Right cardiac atrium (tissue), 5 donors: ENCODE measurements at regions not wholly inside any gene's neighbourhood (a gene's known extent, or its start where the extent isn't known, plus 50 kb on each side); places are given as distances from the start of the nearest gene placed in this dataset.

Source experiments
- ATAC-seq, 2 donors: fragments of 200-7000 bp; cut with Tn5 transposase; one replicate each; pipeline versions ENCODE4 v1.8.0 to v1.9.1; 2020; ENCODE audit warnings: moderate library complexity in 2 of 2, mild to moderate bottlenecking in 1 of 2
- DNase-seq, 3 donors: peaks; one replicate each; pipeline ENCODE4 v3.0.0-alpha.2; 2020
- H3K27ac ChIP-seq: one replicate; pipeline ENCODE4 v1.5.1; 2013; ENCODE audit warnings: mild to moderate bottlenecking, low read length, control low read depth, moderate library complexity
- H3K27me3 ChIP-seq: one replicate; pipeline ENCODE4 v1.6.1; 2013; ENCODE audit not compliant: control insufficient read depth, insufficient read depth
- H3K4me1 ChIP-seq: one replicate; pipeline ENCODE4 v1.6.1; 2013; ENCODE audit warnings: low read length; ENCODE audit not compliant: control insufficient read depth, insufficient read depth
- H3K4me3 ChIP-seq: one replicate; pipeline ENCODE4 v1.5.1; 2013; ENCODE audit warnings: low read length, control low read depth
- H3K9me3 ChIP-seq: one replicate; pipeline ENCODE4 v1.6.1; 2013; ENCODE audit warnings: low read length; ENCODE audit not compliant: control insufficient read depth
- WGBS: extraction: QIAGEN DNeasy Blood & Tissue Kit; methylation state at CpG from one replicate; pipeline ENCODE4 v1.1.7; 2013; 5-methylcytosine and 5-hydroxymethylcytosine counted together
- intact Hi-C, 4 donors: fragments of 100-400 bp; cut with DNase I; formaldehyde crosslinking; loops; one replicate each; pipeline versions ENCODE4 v1.11.0 to v1.14.0; 2022 to 2023
- donor health status: healthy with polysubstance abuse.
- donor health status: DM: no; HTN: yes; CAD: no.
- donor health status: DM: no; HTN: no; CAD: no.
- donor health status: DM: no; HTN: yes; CAD: no; lungs with severe emphysema.
- donor health status: DM: yes; HTN: yes; CAD: no.

DNA sequence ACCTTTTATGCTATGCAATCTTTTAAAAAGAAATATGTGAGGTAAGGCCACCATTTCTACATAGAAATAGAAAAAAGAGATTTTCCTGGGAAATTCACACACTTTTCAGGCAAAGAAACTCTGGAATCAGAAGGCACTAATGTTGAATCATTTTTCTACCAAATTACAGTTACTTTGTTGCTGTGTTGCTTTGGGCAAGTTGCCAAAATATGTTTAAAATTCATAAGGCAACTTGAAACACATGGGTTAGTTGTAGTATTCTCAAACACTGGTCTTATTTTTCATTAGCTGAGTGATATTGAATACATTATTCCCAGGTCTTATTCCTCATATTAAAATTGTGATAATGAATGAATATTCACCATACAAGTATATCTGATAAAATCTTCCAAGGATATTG is 195.0 kb upstream of the SLITRK1 start:
- DNase-seq (no peak), ATAC-seq (no peak)
- Histone ChIP-seq H3K27ac (no peak overlapping the region), H3K27me3 (no peaks in the 10 kb centered on the region), H3K4me3 (no peak overlapping the region), H3K4me1 (no peaks in the 10 kb centered on the region), H3K9me3 (no peaks in the 10 kb centered on the region)
- intact Hi-C loops: no loop called here

DNA sequence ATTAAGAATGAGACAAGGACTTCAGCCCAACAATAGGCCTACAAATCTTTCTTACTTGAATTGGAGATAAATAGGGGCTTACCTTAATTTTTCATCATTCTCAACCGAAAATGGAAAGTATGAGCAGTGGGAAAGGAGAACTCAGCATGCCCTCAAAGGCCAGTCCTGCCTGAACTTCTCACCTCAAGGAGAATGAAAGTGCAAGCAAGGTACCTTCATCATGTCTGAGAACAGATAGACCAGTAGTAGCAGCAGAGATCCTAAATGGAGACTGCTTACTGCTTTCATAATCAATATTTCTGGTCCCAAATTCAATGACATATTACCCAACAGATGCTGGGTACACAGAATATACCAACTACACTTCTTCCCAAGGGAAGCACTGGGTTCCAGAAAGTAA is 194.0 kb upstream of the SLITRK1 start:
- no peak overlapping the region for H3K27ac ChIP-seq
- H3K27me3 ChIP-seq: no peaks in the 10 kb centered on the region
- ATAC-seq: no peak
- no peaks in the 10 kb centered on the region for H3K9me3 ChIP-seq
- WGBS: 78% methylated on average over 1 of the region's 1 CpG
- DNase-seq: no peak
- no peak overlapping the region for H3K4me3 ChIP-seq
- no peaks in the 10 kb centered on the region for H3K4me1 ChIP-seq
- intact Hi-C loops: no loop called here

DNA sequence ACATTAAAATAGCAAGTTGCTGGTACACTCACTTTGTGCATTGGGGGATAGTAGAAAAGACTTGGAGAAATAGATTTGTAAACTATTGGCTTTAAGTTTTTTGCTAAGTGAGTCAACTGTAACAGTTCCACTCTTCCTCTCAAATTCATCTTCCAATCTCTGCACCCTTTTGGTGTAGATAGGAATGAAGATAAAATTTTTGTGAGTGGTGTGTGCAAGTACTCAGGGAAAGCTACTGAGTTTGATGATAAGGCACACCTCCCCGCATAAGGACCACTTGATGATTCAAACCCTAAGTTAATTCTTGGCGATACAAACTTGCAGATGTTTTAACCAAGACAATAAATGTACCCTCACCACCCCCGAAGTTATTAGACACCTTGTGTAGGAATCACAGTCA is 168.3 kb upstream of the SLITRK1 start:
- no peak for ATAC-seq
- 81% methylated on average over 3 of the region's 3 CpGs for WGBS
- intact Hi-C loops: no loop called here

DNA sequence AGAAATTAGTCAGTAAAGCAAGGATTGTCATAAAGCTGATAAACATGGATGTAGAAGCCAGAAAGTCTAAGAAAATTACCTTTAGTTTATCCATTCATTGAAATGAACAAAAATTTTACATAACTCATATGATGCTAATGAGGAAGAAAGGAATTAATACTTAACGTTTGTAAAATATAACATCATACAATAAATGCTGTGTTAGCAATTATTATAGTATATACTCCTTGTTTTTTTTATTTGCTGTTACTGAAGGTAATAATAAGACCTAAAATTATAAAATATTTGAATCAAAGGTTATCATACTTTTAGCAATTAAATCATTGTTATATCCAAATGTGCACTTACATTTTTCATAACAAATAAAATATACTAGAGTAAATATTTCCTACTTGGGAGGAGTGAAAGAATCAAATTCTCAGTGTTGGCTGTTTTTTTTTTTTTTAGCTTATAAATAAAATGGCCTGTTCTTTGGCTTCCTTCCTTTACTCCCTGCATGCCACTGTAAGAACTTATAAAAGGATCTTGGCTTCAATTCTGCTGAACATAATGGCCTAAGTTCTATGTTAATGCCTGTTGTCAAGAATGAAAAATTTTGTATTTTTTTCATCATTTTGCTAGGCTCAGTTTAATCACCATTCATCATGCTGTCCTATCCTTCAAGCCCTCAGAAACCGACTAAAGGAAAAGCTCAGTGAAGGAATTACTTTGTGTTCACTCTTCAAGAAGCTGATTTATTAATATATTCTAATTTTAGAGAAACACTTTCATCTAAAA is 167.4 kb upstream of the SLITRK1 start:
- H3K9me3 ChIP-seq: no peaks in the 10 kb centered on the region
- intact Hi-C loops: no loop called here
- ATAC-seq (no peak), DNase-seq (no peak)
- no peaks in the 10 kb centered on the region for H3K4me1 ChIP-seq
- WGBS: 66% methylated on average over 2 of the region's 2 CpGs
- H3K27me3 ChIP-seq: no peaks in the 10 kb centered on the region
- H3K4me3 ChIP-seq: no peak overlapping the region
- no peak overlapping the region for H3K27ac ChIP-seq

More for the DNA sequence above, 168.3 kb upstream of the SLITRK1 start:
- H3K9me3 ChIP-seq: no peaks in the 10 kb centered on the region
- H3K27ac ChIP-seq: no peak overlapping the region
- DNase-seq: no peak
- H3K4me1 ChIP-seq: no peaks in the 10 kb centered on the region
- no peak overlapping the region for H3K4me3 ChIP-seq
- no peaks in the 10 kb centered on the region for H3K27me3 ChIP-seq

DNA sequence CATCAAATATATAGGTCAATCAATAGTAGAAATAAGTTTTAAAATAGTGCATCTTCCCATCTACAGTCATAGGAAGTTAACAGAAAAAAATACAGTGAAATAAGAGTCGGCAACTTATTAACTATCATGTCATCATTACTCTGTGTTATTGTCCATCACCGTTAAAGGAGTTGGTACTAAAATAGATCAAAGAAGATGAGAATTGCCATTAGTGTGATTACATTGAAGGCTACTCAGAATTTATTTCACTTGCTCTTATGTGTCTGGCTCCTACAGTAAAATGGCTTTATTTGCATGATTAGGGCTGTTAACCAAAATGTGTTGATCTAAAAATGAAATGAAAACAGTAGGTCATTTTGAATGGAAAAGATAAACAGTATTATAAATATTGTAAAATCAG is 162.5 kb upstream of the SLITRK1 start:
- intact Hi-C loops: no loop called here

DNA sequence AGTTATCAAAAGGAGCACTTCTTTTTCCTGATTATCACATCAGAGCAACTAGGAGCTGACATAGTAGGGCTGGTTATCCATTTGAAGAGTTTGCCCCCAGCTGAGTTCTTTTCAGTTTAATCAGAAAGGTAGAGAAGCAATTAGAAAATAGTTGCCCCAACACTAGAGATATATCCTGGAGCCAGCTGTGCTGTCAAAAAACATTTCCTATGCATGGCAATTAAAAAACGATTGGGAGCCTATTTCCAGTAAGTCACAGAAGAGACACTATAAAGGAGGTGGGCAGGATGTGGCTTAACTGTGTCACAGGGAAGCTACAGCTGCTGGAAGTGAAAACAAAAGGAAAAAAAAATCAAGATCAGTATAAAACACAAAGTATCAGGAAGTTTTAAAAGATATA is 155.7 kb upstream of the SLITRK1 start:
- Histone ChIP-seq H3K9me3 (no peaks in the 10 kb centered on the region), H3K4me3 (no peak overlapping the region), H3K27me3 (no peaks in the 10 kb centered on the region), H3K4me1 (no peaks in the 10 kb centered on the region), H3K27ac (no peak overlapping the region)
- ATAC-seq: no peak
- 7% methylated on average over 1 of the region's 1 CpG for WGBS
- no peak for DNase-seq
- intact Hi-C loops: no loop called here

More for the DNA sequence above, 162.5 kb upstream of the SLITRK1 start:
- Histone ChIP-seq H3K9me3 (no peaks in the 10 kb centered on the region), H3K27ac (no peak overlapping the region), H3K4me3 (no peak overlapping the region), H3K27me3 (no peaks in the 10 kb centered on the region), H3K4me1 (no peaks in the 10 kb centered on the region)
- 51% methylated on average over 2 of the region's 2 CpGs for WGBS
- ATAC-seq (no peak), DNase-seq (no peak)

DNA sequence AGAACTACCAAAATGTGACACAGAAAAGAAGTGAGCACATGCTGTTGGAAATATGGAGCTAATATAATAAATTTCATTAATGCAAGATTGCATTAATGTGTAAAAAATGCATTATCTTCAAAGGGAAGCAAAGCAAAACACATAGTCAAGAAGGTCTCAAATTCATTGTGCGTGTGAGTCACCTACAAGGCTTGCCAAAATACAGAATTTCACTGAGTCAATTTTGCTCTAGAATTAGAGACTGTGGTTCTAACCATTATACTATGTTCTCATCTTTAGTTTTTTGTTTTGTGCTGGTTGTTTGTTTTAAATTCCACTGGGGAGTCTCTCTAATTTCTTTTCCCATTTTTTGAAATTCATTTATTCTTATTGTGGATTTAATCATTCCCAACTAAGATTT is 149.8 kb upstream of the SLITRK1 start:
- no peak overlapping the region for H3K4me3 ChIP-seq
- 81% methylated on average over 1 of the region's 1 CpG for WGBS
- no peaks in the 10 kb centered on the region for H3K9me3 ChIP-seq
- no peaks in the 10 kb centered on the region for H3K4me1 ChIP-seq
- H3K27ac ChIP-seq: no peak overlapping the region
- H3K27me3 ChIP-seq: no peaks in the 10 kb centered on the region
- no peak for DNase-seq
- no peak for ATAC-seq
- intact Hi-C loops: no loop called here

DNA sequence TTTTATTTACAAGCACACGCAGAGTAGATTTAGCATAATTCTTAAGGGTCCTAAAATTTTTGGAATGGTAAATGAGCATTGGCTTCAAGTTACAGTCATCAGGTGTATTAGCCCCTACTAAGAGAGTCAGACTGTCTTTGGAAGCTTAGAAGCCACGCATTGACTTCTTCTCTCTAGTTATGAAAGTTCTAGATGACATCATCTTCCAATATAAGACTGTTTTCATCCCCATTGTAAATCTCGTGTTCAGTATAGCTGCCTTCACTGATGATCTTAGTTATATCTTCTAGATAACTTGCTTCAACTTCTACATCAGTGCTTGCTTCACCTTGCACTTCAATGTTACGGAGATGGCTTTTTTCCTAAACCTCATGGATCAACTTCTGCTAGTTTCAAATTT is 148.8 kb upstream of the SLITRK1 start:
- Histone ChIP-seq H3K4me3 (no peak overlapping the region), H3K4me1 (no peaks in the 10 kb centered on the region), H3K27ac (no peak overlapping the region), H3K27me3 (no peaks in the 10 kb centered on the region), H3K9me3 (no peaks in the 10 kb centered on the region)
- no peak for DNase-seq
- no peak for ATAC-seq
- 81% methylated on average over 4 of the region's 4 CpGs for WGBS
- intact Hi-C loops: no loop called here

DNA sequence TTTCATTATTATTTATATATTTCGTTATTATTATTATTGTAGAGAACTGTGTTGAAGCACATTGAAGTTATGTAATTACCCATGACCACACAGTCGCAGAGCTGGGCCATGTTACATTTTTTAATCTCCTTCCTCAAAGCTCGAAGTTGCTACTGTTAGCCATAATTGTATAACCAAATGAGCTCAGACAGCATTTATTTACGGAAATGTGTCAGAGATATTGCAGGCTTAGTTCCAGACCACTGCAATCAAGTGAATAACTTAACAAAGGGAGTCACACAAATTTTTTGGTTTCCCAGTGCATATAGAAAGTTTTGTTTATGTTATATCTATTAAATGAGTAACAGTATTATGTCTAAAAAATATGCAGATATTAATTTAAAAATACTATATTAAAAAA is 147.1 kb upstream of the SLITRK1 start:
- DNase-seq (no peak), ATAC-seq (no peak)
- Histone ChIP-seq H3K4me3 (no peak overlapping the region), H3K27me3 (no peaks in the 10 kb centered on the region), H3K4me1 (no peaks in the 10 kb centered on the region), H3K9me3 (no peaks in the 10 kb centered on the region), H3K27ac (no peak overlapping the region)
- intact Hi-C loops: no loop called here
- WGBS: 67% methylated on average over 4 of the region's 4 CpGs

DNA sequence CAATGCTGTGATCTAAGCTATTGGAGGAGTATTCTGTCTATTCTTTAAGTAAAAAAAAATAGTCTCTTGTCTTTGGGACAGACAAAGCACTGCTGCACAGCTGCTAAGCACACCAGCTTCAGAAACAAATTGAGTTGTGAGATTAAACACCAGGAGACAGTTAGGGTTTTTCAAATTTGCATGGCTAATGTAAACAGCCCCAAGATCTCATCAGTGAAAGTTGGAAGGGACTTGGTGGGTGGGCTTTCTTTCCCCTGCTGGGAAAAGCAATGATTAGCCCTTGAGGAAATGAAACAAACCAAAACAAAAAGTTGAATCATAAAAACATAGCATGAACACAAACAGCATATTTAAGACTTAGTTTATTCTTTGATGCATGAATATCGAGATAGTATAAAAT is 143.6 kb upstream of the SLITRK1 start:
- no peaks in the 10 kb centered on the region for H3K27me3 ChIP-seq

DNA sequence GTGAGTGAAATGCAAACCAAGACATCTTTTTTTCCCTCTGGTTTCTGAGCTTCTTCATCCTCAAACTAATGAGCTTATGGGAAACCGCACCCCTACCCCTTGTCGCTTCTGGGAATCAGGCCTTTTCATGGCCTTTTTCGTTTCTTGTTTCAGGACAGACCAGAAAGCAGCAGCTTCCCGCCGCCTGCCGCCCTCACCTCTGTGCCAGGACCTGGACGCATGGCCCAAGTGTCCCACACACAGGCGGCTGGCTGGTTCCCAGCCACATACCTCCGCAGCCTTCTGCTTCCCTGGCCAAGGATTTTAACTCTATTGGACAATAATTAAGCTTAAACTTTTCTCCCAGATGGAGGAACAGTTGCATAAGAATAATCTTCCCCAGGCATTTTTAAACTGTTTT is 114.1 kb upstream of the SLITRK1 start:
- DNase-seq (peak in 2 of 3 donors; percentile 7 to 40), ATAC-seq (no peak)
- Histone ChIP-seq H3K9me3 (no peaks in the 10 kb centered on the region), H3K4me1 (no peaks in the 10 kb centered on the region), H3K27me3 (no peaks in the 10 kb centered on the region), H3K4me3 (no peak overlapping the region), H3K27ac (no peak overlapping the region)
- intact Hi-C loops: no loop called here
- WGBS: 84% methylated on average over 9 of the region's 9 CpGs

More for the DNA sequence above, 143.6 kb upstream of the SLITRK1 start:
- DNase-seq (no peak), ATAC-seq (no peak)
- 73% methylated on average over 1 of the region's 1 CpG for WGBS
- Histone ChIP-seq H3K4me1 (no peaks in the 10 kb centered on the region), H3K4me3 (no peak overlapping the region), H3K9me3 (no peaks in the 10 kb centered on the region), H3K27ac (no peak overlapping the region)
- intact Hi-C loops: no loop called here

DNA sequence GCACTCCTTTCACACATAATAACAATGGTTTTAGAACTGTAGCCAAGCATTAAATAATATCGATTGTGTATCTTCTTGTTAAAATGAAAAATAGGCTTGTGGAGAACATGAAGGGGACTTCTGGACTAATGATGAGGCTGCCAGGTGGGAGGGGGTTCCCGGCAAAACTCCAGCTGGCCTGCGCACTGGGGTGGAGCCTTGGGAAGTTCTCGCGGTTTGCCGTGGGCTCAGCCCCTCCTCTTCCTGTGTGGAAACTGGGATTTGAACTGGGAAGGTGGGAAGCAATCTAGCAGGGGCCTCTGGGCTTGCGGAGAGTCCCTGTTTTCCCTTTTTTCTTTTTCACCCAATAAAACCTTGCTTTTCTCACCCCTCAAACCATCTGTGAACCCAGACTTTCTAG is 113.7 kb upstream of the SLITRK1 start:
- no peak for DNase-seq
- Histone ChIP-seq H3K4me3 (no peak overlapping the region), H3K9me3 (no peaks in the 10 kb centered on the region), H3K4me1 (no peaks in the 10 kb centered on the region), H3K27me3 (no peaks in the 10 kb centered on the region), H3K27ac (no peak overlapping the region)
- WGBS: 92% methylated on average over 7 of the region's 7 CpGs
- intact Hi-C loops: no loop called here
- no peak for ATAC-seq
